Mesenteric fat pad (tissue), 1 donor: ENCODE measurements at regions not wholly inside any gene's neighbourhood (a gene's known extent, or its start where the extent isn't known, plus 50 kb on each side); places are given as distances from the start of the nearest gene placed in this dataset.
"Not testable (repeated sequence)": the region's sequence is repeated elsewhere in the genome, so short reads cannot be mapped to it uniquely, and the experiment has no call there.

Source experiments
- DNase-seq: peaks from one replicate; pipeline ENCODE4 v3.0.0-alpha.2; 2020; ENCODE audit warnings: low spot score
- donor health status: DM: yes; HTN: yes; CAD: no.

GRCh38 chr2:87075054-87075790, 53.6 kb upstream of the PLGLB1 start:
- not testable (repeated sequence) for DNase-seq

GRCh38 chr2:87075791-87076252, 54.2 kb upstream of the PLGLB1 start:
- DNase-seq: not testable (repeated sequence)

GRCh38 chr2:87076253-87077123, 54.8 kb upstream of the PLGLB1 start:
- DNase-seq: peak; percentile 96

GRCh38 chr2:87077124-87077446, 55.4 kb upstream of the PLGLB1 start:
- DNase-seq: not testable (repeated sequence)

- not testable (repeated sequence) for DNase-seq
These were observed 60.1 kb upstream of the PLGLB1 start for GRCh38 chr2:87081727-87082126.

GRCh38 chr2:87088079-87088478, 66.4 kb upstream of the PLGLB1 start:
- DNase-seq: not testable (repeated sequence)

GRCh38 chr2:87089401-87089800, 67.8 kb upstream of the PLGLB1 start:
- not testable (repeated sequence) for DNase-seq

- not testable (repeated sequence) for DNase-seq
These were observed 71.6 kb upstream of the PLGLB1 start for GRCh38 chr2:87093252-87093651.

GRCh38 chr2:87093937-87094529, 72.4 kb upstream of the PLGLB1 start:
- not testable (repeated sequence) for DNase-seq

- not testable (repeated sequence) for DNase-seq
These were observed 74.2 kb upstream of the PLGLB1 start for GRCh38 chr2:87095804-87096203.

GRCh38 chr2:87128761-87129553, 107.3 kb upstream of the PLGLB1 start:
- DNase-seq: not testable (repeated sequence)

GRCh38 chr2:87132577-87132976, 110.9 kb upstream of the PLGLB1 start:
- not testable (repeated sequence) for DNase-seq

GRCh38 chr2:87151835-87152493, 130.3 kb upstream of the PLGLB1 start:
- DNase-seq: not testable (repeated sequence)

GRCh38 chr2:87174454-87174853, 152.8 kb upstream of the PLGLB1 start:
- not testable (repeated sequence) for DNase-seq

- DNase-seq: not testable (repeated sequence)
These were observed 161.7 kb upstream of the PLGLB1 start for GRCh38 chr2:87183373-87183772.

GRCh38 chr2:87184260-87184659, 162.6 kb upstream of the PLGLB1 start:
- not testable (repeated sequence) for DNase-seq

- DNase-seq: not testable (repeated sequence)
These were observed 167.6 kb upstream of the PLGLB1 start for GRCh38 chr2:87189214-87189613.

GRCh38 chr2:87193336-87193735, 171.7 kb upstream of the PLGLB1 start:
- DNase-seq: not testable (repeated sequence)

GRCh38 chr2:87194254-87194999, 172.8 kb upstream of the PLGLB1 start:
- DNase-seq: not testable (repeated sequence)
